Panc1 (cell line): ENCODE measurements at regions not wholly inside any gene's neighbourhood (a gene's known extent, or its start where the extent isn't known, plus 50 kb on each side); places are given as distances from the start of the nearest gene placed in this dataset.

Source experiments
- ATAC-seq: fragments of 200-7000 bp; cut with Tn5 transposase; 2 replicates; pipeline ENCODE4 v1.9.1; 2020; ENCODE audit warnings: mild to moderate bottlenecking, moderate library complexity
- BruUV-seq: library from RNA; stranded (reverse); fragments of 400-500 nt; replicated peaks from 2 replicates; lab custom pipeline; 2021; lab: Mats Ljungman, UMichigan
- CTCF ChIA-PET: fragments of 300-600 bp; sonication (Branson Sonifier 250); formaldehyde crosslinking; loops from one replicate; lab custom pipeline; 2022; ENCODE audit warnings: antibody characterized with exemption; lab: Charles Lee
- POLR2A ChIA-PET: fragments of 300-600 bp; sonication (Branson Sonifier 250); formaldehyde crosslinking; loops from one replicate; lab custom pipeline; 2022; ENCODE audit warnings: antibody characterized with exemption; lab: Charles Lee
- DNase-seq: peaks from one replicate; pipeline ENCODE4 v3.0.0-alpha.2; 2010; ENCODE audit warnings: low read depth, low spot score
- H3K27ac ChIP-seq: 2 replicates; pipeline ENCODE4 v1.5.1; 2011; ENCODE audit warnings: mild to moderate bottlenecking, low read length, inconsistent platforms
- H3K27me3 ChIP-seq: fragments of 200-500 bp; sonication (Bioruptor generic); 2 replicates; pipeline ENCODE4 v1.6.0; 2014; ENCODE audit warnings: low read length, inconsistent platforms; ENCODE audit not compliant: control insufficient read depth, insufficient read depth
- H3K36me3 ChIP-seq: fragments of 200-500 bp; sonication (Bioruptor generic); 2 replicates; pipeline ENCODE4 v1.5.1; 2014; ENCODE audit warnings: inconsistent platforms, mild to moderate bottlenecking, low read length, moderate library complexity; ENCODE audit not compliant: control insufficient read depth, insufficient read depth
- H3K4me1 ChIP-seq: 2 replicates; pipeline ENCODE4 v1.5.1; 2011; ENCODE audit warnings: inconsistent platforms, mild to moderate bottlenecking, low read length, moderate library complexity; ENCODE audit not compliant: control insufficient read depth, insufficient read depth
- H3K4me3 ChIP-seq, 2 experiments: 2 replicates each; pipeline ENCODE4 v1.5.1; 2011 to 2012; ENCODE audit warnings: low read depth in 2 of 2, low read length in 2 of 2, mild to moderate bottlenecking in 2 of 2, inconsistent platforms in 1 of 2, moderate library complexity in 1 of 2
- H3K9me3 ChIP-seq: fragments of 200-500 bp; sonication (Bioruptor generic); 2 replicates; pipeline ENCODE4 v1.5.1; 2014; ENCODE audit warnings: low read depth, mild to moderate bottlenecking, inconsistent platforms, low read length, moderate library complexity; ENCODE audit not compliant: control insufficient read depth, insufficient read depth
- CTCF ChIP-seq: fragments of 450-650 bp; IDR thresholded peaks from 2 replicates; pipeline ENCODE4 v1.5.1; 2017; ENCODE audit warnings: mild to moderate bottlenecking
- POLR2AphosphoS5 ChIP-seq: IDR thresholded peaks from 2 replicates; pipeline ENCODE4 v1.6.1; 2012; ENCODE audit warnings: mild to moderate bottlenecking, low read depth, low read length, moderate library complexity
- REST ChIP-seq, 2 experiments: IDR thresholded peaks; 2 replicates each; pipeline ENCODE4 v1.6.1; 2011 to 2012; ENCODE audit warnings: low read depth in 2 of 2, control low read depth in 1 of 2, low read length in 1 of 2, mild to moderate bottlenecking in 1 of 2, moderate library complexity in 1 of 2; ENCODE audit not compliant: insufficient read depth in 1 of 2
- SIN3A ChIP-seq: IDR thresholded peaks from 2 replicates; pipeline ENCODE4 v1.6.1; 2012; ENCODE audit warnings: low read depth, mild to moderate bottlenecking, low read length, moderate library complexity, borderline replicate concordance; ENCODE audit not compliant: insufficient read depth
- TCF7L2 ChIP-seq: IDR thresholded peaks from 2 replicates; pipeline ENCODE4 v1.6.1; 2011; ENCODE audit warnings: mild to moderate bottlenecking, low read depth, low read length, inconsistent platforms
- in situ Hi-C: cut with HindIII; loops from 2 replicates; pipeline ENCODE4 v1.10.0; 2016; ENCODE audit warnings: low sequenced_read_pairs, low pct_unique_long_range_greater_than_20kb
- intact Hi-C: fragments of 100-400 bp; cut with micrococcal nuclease; formaldehyde crosslinking; loops from one replicate; pipeline ENCODE4 v1.10.0; 2022; ENCODE audit not compliant: unreplicated experiment

- ChIA-PET CTCF (no interaction called here), POLR2A (no interaction called here)
- Histone ChIP-seq H3K9me3 (no peaks in the 10 kb centered on the region), H3K27ac (no peak overlapping the region), H3K4me1 (peaks cover 9% of the 10 kb centered on the region), H3K27me3 (no peaks in the 10 kb centered on the region), H3K4me3 (no peak overlapping the region), H3K36me3 (no peaks in the 10 kb centered on the region)
- intact Hi-C loops: no loop called here
- TF ChIP-seq SIN3A: no peak
- in situ Hi-C loops: no loop called here
- DNase-seq (no peak), ATAC-seq (no peak)
- no TSS peak for BruUV-seq
These were observed 131.8 kb downstream of the SMAD6 start for GRCh38 chr15:66833803-66834202.

- no peaks in the 10 kb centered on the region for H3K27me3 ChIP-seq
- H3K36me3 ChIP-seq: no peaks in the 10 kb centered on the region
- no peaks in the 10 kb centered on the region for H3K9me3 ChIP-seq
- ChIA-PET CTCF (no interaction called here), POLR2A (no interaction called here)
- intact Hi-C loops (no loop called here), in situ Hi-C loops (no loop called here)
- ATAC-seq (no peak), DNase-seq (no peak)
- TF ChIP-seq SIN3A (no peak), REST (IDR thresholded peaks at IDR 0.05; ENCODE audit: insufficient read depth in 1 of 2, low read depth in 2 of 2, low read length in 1 of 2) (no peak), CTCF (no peak), TCF7L2 (no peak), POLR2AphosphoS5 (no peak)
- H3K27ac ChIP-seq: peak overlapping the region; percentile 51; the same call in 1 of the 2 replicates
- peaks cover 8% of the 10 kb centered on the region for H3K4me1 ChIP-seq
- no peak overlapping the region for H3K4me3 ChIP-seq
- BruUV-seq: no TSS peak
These were observed 133.1 kb downstream of the SMAD6 start for GRCh38 chr15:66834881-66835878.
